HCT116 (cell line): ENCODE measurements at regions not wholly inside any gene's neighbourhood (a gene's known extent, or its start where the extent isn't known, plus 50 kb on each side); places are given as distances from the start of the nearest gene placed in this dataset.

ENCODE experiments used
- CBX3 ChIP-seq: IDR thresholded peaks from 2 replicates; pipeline ENCODE4 v1.6.1; 2012; ENCODE audit warnings: low read depth
- CEBPB ChIP-seq: IDR thresholded peaks from 2 replicates; pipeline ENCODE4 v1.6.1; 2012; ENCODE audit warnings: low read depth
- CTCF ChIP-seq, 3 experiments: fragments of 200-600 bp in 1 of 3; sonication (generic) in 1 of 3; IDR thresholded peaks in 2 of 3; conservative IDR thresholded peaks in 1 of 3; 2 replicates each; pipeline ENCODE4 v1.5.1; 2012 to 2017; ENCODE audit warnings: low read depth in 2 of 3, low read length in 2 of 3, antibody characterized with exemption in 1 of 3, borderline replicate concordance in 1 of 3, control low read depth in 1 of 3, mild to moderate bottlenecking in 1 of 3, mixed read lengths in 1 of 3, mixed run types in 1 of 3, moderate library complexity in 1 of 3; ENCODE audit not compliant: insufficient read depth in 1 of 3
- POLR2A ChIP-seq: IDR thresholded peaks from 2 replicates; pipeline ENCODE4 v1.7.0; 2011; ENCODE audit warnings: borderline replicate concordance; ENCODE audit not compliant: insufficient read depth, insufficient read length; ENCODE audit errors: extremely low read depth
- POLR2AphosphoS5 ChIP-seq: IDR thresholded peaks from 2 replicates; pipeline ENCODE4 v1.6.1; 2011; ENCODE audit warnings: mild to moderate bottlenecking, low read depth, low read length, moderate library complexity
- TF ChIP-seq, protein P1 (sequence below): IDR thresholded peaks from 2 replicates; pipeline ENCODE4 v1.6.1; 2012; ENCODE audit warnings: low read depth

- no peak for TF ChIP-seq CEBPB
- no peak for TF ChIP-seq CTCF (IDR thresholded peaks at IDR 0.05 in 2 of 3, conservative IDR thresholded peaks at IDR 0.05 in 1 of 3; ENCODE audit: borderline replicate concordance in 1 of 3, insufficient read depth in 1 of 3, low read depth in 2 of 3, low read length in 2 of 3)
- TF ChIP-seq POLR2A: no peak
- TF ChIP-seq, protein P1, sequence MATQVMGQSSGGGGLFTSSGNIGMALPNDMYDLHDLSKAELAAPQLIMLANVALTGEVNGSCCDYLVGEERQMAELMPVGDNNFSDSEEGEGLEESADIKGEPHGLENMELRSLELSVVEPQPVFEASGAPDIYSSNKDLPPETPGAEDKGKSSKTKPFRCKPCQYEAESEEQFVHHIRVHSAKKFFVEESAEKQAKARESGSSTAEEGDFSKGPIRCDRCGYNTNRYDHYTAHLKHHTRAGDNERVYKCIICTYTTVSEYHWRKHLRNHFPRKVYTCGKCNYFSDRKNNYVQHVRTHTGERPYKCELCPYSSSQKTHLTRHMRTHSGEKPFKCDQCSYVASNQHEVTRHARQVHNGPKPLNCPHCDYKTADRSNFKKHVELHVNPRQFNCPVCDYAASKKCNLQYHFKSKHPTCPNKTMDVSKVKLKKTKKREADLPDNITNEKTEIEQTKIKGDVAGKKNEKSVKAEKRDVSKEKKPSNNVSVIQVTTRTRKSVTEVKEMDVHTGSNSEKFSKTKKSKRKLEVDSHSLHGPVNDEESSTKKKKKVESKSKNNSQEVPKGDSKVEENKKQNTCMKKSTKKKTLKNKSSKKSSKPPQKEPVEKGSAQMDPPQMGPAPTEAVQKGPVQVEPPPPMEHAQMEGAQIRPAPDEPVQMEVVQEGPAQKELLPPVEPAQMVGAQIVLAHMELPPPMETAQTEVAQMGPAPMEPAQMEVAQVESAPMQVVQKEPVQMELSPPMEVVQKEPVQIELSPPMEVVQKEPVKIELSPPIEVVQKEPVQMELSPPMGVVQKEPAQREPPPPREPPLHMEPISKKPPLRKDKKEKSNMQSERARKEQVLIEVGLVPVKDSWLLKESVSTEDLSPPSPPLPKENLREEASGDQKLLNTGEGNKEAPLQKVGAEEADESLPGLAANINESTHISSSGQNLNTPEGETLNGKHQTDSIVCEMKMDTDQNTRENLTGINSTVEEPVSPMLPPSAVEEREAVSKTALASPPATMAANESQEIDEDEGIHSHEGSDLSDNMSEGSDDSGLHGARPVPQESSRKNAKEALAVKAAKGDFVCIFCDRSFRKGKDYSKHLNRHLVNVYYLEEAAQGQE: no peak
- TF ChIP-seq CBX3: no peak
- no peak for TF ChIP-seq POLR2AphosphoS5
Observed at GRCh38 chr2:45332094-45332493, 279.0 kb downstream of the SRBD1 start.
